Cardiac fibroblast (primary cell): ENCODE measurements at regions not wholly inside any gene's neighbourhood (a gene's known extent, or its start where the extent isn't known, plus 50 kb on each side); places are given as distances from the start of the nearest gene placed in this dataset.

Source experiments
- DNase-seq, 2 donors: peaks; one replicate each; pipeline versions ENCODE4 v3.0.0 to v3.0.0-alpha.2; 2010; ENCODE audit warnings: low read depth in 2 of 2
- H3K4me3 ChIP-seq, 2 donors: replicated peaks in 1 of 2; 1 replicate in 1 of 2; 2 replicates in 1 of 2; pipeline ENCODE4 v1.5.1; 2011; ENCODE audit warnings: low read depth in 2 of 2, low read length in 2 of 2, mild to moderate bottlenecking in 2 of 2, moderate library complexity in 1 of 2
- CTCF ChIP-seq: IDR thresholded peaks from one replicate; pipeline ENCODE4 v1.5.1; 2011; ENCODE audit warnings: low read depth, mild to moderate bottlenecking, low read length, inconsistent platforms

DNA sequence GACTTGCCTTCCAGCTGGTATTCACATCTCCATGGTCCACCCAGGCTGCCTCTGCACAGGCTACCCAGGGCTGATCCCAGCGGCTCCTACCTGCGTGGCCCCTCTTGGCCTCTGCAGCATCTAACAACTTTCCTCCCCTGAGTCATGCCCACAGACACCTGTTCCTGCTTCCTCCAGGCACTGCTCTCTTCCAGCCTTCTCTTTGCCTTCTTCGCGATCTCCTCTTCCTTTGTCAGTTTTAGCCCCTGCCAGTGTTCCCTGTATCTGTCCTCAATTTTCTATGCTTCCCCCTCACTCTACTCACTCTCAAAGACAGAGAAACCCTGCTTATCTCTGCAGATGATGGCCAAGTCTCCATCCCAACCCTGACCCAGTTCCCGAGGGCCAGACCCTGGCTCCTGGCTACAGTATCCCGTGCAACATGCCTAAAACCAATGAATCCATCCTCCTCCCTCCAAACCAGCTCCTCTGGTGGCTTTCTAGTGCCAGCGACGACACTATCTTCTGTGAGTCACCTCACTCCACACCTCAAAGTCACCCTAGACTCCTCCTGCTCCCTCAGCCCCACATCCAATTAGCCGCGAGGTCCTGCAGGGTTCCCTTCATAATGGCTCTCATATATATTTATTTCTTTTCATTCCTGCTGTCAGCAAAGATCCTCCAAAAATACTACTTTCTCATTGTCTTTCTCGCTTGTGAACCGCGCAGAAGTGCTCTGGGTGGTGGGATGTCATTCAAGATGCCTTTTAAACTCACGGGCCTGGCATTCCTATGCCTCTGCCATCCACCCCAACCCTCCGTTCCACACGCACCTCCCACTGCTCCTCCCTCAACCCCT is 259.2 kb downstream of the TOMM20 start:
- DNase-seq: no peak
- no peak overlapping the region for H3K4me3 ChIP-seq
- TF ChIP-seq CTCF: no peak

DNA sequence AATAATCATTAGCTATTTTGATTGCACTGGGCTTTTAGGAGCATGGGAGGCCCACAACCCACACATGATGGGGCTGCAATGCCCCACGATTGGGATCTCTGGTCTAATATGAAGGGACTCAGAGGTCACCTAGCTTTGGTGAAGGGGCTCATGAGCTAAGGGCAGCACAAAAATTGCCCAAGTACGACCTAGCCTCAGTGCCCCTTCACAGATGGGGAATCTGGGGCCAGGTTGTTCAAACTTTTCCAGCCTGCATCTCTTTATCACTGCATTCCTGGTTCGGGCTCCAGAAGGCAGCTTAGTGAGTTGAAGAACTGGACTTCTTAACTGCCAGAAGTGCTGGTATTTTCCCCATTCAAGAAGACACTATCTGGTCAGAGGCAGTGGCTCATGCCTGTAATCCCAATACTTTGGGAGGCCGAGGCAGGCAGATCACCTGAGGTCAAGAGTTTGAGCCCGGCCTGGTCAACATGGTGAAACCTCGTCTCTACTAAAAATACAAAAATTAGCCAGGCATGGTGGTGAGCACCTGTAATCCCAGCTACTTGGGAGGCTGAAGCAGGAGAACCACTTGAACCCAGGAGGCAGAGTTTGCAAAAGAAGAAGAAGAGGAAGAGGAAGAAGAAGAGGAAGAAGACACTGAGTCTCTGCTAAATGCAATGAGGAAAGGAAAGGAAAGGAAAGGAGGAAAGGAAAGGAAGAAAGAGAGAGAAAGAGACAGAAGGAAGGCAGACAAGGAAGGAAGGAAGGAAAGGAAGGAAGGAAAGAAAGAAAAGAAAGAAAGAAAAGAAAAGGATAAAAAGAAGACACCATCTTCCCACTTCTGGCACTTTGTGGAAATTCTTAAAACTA is 258.5 kb upstream of the IRF2BP2 start:
- no peak overlapping the region for H3K4me3 ChIP-seq
- no peak for TF ChIP-seq CTCF
- DNase-seq: no peak

DNA sequence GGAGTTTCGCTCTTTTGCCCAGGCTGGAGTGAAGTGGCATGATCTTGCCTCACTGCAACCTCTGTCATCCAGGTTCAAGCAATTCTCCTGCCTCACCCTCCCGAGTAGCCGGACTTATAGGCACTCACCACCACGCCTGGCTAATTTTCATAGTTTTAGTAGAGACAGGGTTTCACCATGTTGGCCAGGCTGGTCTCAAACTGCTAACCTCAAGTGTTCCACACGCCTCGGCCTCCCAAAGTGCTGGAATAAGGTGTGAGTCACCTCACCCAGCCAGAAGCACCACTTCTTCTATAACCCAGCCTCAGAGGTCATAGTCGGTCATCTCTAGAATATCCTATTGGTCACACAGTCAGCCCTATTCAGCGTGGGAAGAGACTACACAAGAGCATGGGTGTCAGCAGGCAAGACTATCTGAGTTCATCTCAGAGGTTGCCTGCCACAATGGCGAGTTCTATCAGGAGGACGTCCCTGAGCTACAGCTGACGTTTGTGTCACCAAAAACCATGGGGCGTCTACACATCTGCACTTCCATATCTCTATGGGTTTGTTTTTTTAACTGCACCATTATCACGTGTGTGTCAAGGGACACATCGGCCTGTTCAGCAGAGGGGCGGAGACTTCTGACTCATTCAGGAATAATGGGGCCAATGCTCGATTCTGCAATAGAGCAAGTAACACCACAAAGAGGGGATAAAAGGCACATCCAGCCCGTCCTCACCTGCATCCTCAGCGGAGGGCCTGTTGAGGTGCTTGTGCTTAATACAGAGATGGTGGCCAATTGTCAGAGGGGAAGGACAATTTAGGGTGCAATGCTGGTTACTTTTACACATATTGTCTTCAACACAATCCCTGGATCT is 256.3 kb upstream of the IRF2BP2 start:
- DNase-seq: peak; percentile 89 to 94
- TF ChIP-seq CTCF: no peak
- no peak overlapping the region for H3K4me3 ChIP-seq

DNA sequence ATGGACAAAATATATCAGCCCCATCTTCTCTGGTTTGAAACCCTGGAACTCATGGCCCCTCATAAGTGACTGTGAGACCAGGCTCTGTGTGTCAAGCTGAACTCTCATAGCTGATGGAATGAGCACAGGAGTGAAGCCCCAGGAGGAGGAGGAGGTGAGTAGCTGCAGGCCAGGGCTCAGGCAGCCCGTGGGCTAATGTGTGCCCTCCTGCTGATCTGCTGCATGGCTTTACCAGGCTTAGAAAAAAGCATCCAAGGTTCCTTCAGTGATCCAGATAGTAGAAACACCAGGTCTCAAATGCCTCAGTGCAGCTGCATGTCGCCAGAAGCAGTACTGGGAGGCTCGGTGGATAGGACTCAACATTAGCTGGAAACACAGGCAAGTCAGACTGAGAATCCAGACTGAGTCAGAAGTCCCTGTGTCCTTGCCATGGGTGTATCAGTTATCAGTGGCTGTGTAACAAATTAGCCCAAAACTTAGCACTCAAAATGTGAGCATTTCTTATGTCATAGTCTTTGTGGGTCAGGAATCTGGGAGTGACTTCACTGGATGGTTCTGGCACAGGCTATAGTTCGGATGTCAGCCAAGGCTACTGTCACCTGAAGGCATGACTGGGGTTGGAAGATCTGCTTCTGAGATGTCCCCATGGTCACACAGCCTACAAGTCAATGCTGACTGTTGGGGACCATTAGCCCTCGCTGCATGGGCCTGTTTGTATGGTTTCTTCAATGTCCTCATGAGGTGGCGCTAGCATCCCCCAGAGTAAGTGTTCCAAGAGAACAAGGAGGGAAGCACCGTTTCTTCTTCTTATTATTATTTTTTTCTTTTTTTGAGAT is 255.4 kb upstream of the IRF2BP2 start:
- no peak for DNase-seq
- H3K4me3 ChIP-seq: no peak overlapping the region
- no peak for TF ChIP-seq CTCF

DNA sequence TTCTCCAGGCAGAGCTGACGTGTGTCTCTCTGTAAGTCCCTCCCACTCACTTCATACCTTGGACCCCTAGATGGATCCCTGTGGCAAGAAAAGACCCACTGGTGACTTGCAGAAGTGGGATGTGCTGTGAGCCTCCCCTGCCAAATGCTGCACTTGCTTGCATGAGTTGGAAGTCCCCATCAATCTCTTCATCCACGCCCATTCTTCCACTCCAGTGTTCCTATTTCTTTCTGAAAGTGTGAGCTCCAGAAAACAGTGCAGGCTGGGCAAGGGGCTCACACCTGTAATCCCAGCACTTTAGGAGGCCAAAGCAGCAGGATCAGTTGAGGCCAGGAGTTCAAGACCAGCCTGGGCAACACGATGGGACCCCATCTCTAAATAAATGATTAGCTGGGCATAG is 254.1 kb upstream of the IRF2BP2 start:
- DNase-seq: no peak
- no peak overlapping the region for H3K4me3 ChIP-seq
- no peak for TF ChIP-seq CTCF
